GM18858 (cell line): ENCODE measurements at regions not wholly inside any gene's neighbourhood (a gene's known extent, or its start where the extent isn't known, plus 50 kb on each side); places are given as distances from the start of the nearest gene placed in this dataset.

Experiments
- ATAC-seq: cut with Tn5 transposase; IDR thresholded peaks from one replicate; pipeline ENCODE4 v1.9.1; 2021; ENCODE audit not compliant: unreplicated experiment

DNA sequence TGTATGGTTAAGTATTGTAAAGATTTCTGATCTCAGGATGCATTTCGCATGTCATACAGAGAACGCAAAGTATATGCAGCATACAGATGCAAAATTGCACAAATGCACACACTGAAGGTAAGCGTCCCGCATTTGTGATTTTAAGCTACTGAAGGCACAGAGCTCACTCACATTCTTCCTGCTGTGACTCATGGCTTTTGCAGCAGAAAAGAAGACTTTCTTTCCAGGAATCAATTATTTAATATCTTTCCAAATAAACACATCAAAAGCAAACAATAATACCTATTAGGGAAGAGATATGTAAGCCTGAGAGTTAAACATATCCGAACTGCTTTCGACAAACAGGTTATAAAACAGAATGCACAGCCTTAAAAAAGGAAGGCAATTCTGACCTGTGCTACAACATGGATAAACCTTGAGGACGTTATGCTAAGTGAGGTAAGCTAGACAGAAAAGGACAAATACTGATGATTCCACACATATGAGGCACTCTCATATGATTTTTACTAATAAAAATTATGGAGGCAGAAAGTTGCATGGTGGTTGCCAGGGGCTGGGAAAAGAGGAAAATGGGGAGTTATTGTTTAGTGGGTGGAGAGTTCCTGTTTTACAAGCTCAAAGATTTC, 109.0 kb downstream of the TFAP2A start:
- no peak for ATAC-seq

GRCh38 chr6:10303608-10304506, 111.0 kb downstream of the TFAP2A start:
- ATAC-seq = no peak

- no peak for ATAC-seq
These were observed 112.2 kb downstream of the TFAP2A start for GRCh38 chr6:10302566-10303235.

GRCh38 chr6:10300071-10300470, 114.8 kb downstream of the TFAP2A start:
- peak; percentile 47 for ATAC-seq

- ATAC-seq = no peak
These were observed 117.0 kb downstream of the TFAP2A start for GRCh38 chr6:10297832-10298231.

DNA sequence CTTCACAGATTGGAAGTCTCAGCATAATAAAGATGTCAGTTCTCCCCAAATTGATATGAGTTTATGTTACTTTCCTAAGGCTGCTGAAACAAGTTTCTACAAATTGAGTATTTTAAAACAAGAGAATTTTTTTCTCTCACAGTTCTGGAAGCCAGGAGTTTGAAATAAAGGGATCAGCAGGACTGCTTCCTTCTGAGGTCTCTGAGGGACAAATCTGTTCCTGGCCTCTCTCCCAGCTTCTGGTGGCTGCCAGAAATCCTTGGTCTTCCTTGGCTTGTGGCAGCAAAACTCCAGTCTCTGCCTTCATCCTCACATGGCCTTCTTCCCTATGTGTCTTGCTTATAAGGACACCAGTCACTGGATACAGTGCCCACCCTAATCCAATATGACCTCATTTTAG, 136.1 kb downstream of the TFAP2A start:
- ATAC-seq = no peak

- ATAC-seq = no peak
These were observed 138.1 kb downstream of the TFAP2A start for GRCh38 chr6:10276660-10277287.

DNA sequence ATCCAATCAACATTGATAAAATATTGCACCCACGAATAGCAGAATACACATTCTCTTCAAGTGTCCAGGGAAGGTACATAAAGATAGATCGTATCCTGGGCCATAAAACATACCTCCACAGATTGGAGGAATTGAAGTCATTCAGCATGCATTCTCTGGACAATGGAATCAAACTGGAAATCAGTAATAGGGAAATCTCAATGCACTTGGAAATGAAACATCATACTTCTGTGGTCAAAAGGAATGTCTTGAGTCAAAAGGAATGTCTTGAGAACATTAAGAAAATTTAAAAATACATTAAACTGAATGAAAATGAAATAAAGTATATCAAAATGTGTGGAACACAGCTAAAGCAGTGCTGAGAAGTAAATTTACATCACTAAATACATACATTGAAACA, 138.8 kb downstream of the TFAP2A start:
- ATAC-seq = no peak

DNA sequence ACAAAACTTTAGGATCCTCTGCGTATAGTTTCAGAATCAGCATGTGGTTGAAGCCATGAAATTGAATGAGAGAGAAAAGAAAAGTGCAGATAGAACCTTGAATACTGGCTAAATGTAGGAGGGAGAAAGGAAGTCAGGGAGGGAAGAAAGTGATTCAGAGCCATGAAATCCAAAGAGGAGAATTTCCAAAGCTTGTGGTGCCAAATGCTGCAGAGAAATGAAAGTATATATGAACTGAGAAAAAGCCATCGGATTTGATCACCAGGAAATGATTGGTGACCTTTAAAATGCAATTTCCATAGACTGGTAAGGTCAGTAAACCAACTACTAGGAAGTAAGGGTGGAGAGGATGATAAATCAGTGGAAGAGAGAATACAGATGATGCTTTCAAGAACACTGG, 142.3 kb downstream of the TFAP2A start:
- no peak for ATAC-seq

DNA sequence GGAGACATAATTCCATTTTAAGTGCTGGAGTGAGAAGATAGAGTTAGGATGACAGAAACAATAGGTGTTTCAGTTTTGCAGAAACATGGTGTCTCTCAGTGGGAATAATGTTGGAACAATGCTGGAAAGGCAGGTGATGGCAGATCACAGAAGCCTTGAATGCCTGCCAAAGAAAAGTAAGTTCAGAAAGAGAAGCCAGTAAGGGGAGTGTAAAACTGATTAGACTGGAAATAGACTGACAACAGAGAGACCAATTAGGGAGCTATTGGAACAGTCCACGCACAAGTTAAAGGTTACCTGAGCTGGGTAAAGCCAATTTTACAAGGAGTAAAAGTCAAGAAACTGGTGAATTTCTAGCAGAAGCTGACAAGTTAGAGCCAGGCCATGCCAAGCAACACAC, 142.9 kb downstream of the TFAP2A start:
- no peak for ATAC-seq

- peak; percentile 89 for ATAC-seq
These were observed 144.9 kb downstream of the TFAP2A start for GRCh38 chr6:10269814-10270472.

DNA sequence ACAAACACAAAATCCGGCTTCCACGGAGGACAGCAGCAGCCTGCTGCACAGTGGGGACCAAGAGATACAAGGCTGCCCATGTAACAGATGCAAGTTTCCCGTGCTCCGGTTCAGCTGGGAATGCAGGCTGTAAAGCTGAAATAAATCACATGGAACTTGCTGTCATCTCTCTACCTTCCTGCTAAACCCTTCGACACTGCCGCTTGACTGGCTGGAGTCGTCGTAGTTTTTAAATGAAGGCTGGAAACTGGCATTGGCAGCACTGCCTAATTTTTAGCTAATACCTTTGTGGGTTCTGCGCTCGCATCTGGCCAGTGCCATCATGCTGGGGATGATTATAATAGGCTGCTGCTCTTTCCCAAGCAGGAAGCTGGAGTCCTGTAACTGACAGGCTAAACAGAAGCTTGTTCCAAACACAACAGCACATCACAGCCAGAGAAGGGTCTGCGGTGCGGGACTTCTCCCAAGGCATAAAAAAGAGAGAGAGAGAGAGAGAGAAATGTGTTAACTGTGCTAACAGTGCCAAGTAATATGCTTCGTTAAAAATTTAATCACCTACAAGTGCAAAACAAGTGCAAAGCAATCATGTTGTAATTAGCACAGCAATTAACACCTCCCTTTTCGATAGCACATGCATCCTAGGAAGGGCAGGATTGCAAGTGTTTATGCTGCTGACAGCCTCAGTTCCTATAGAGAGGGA, 146.1 kb downstream of the TFAP2A start:
- ATAC-seq = no peak

DNA sequence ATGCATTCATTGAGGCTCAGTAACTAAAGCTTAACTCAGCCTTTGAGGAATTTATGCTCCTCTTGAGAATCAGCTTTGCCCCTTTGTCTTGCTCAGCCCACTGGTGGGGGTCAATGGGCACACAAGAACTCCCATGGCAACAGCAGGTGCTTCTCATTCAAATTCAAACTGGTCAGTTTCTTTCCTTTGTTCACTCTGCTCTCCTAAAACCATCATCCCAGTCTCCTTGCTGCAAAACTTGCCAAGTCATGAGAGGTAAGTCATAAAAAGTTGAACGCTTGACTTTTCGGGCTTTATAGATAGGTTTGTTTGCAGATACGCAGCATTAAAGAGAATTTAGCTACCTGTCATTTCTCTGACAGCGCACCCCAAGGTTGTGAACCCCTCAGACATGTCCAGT, 146.8 kb downstream of the TFAP2A start:
- no peak for ATAC-seq

GRCh38 chr6:10266462-10266861, 148.4 kb downstream of the TFAP2A start:
- no peak for ATAC-seq

DNA sequence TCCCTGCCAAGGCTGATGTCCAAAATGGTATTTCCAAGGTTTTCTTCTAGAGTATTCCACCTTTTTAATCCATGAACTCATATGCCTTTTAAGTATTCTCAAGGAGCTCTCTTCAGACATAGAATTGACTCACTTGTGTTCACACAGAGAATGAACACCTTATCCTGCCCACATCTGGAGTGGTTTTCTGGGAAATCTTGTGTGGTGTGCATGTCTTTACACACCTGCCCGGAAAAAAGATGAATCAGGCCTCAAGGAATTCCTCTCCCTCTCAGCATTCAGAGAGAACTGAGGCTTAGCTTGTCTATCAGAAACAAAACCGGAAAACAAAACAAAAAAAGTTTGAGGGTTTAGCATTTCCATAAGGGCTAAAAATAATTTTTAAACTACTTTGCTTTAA, 148.8 kb downstream of the TFAP2A start:
- ATAC-seq = no peak

GRCh38 chr6:10262505-10262904, 152.4 kb downstream of the TFAP2A start:
- no peak for ATAC-seq

GRCh38 chr6:10259671-10260070, 155.2 kb downstream of the TFAP2A start:
- ATAC-seq = no peak

DNA sequence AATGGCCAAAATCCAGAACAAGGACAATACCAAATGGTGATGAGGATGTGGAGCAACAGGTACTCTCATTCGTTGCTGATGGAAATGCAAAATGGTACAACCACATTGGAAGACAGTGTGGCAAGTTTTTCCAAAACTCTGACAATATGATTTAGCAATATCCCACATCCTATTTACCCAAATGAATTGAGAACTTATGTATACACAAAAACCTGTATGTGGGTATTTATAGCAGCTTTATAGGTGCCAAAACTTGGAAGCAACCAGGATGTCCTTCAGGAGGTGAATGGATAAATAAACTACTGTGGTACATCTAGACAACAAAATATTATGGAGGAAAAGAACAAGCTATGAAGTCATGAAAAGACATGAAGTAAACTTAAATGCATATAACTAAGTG, 156.5 kb downstream of the TFAP2A start:
- no peak for ATAC-seq

- ATAC-seq = no peak
These were observed 158.7 kb downstream of the TFAP2A start for GRCh38 chr6:10256113-10256690.

- no peak for ATAC-seq
These were observed 164.1 kb downstream of the TFAP2A start for GRCh38 chr6:10250655-10251220.
